GM19395 (cell line): ENCODE measurements at regions not wholly inside any gene's neighbourhood (a gene's known extent, or its start where the extent isn't known, plus 50 kb on each side); places are given as distances from the start of the nearest gene placed in this dataset.
"Not testable (repeated sequence)": the region's sequence is repeated elsewhere in the genome, so short reads cannot be mapped to it uniquely, and the experiment has no call there.

Experiments
- ATAC-seq: cut with Tn5 transposase; IDR thresholded peaks from one replicate; pipeline ENCODE4 v1.9.1; 2021; ENCODE audit warnings: mild to moderate bottlenecking, moderate library complexity; ENCODE audit not compliant: unreplicated experiment

- no peak for ATAC-seq
These were observed 159.2 kb downstream of the DDX1 start for GRCh38 chr2:15750822-15751329.

- no peak for ATAC-seq
These were observed 159.8 kb downstream of the DDX1 start for GRCh38 chr2:15751477-15751876.

GRCh38 chr2:15752552-15753232, 161.0 kb downstream of the DDX1 start:
- ATAC-seq, result no peak

- ATAC-seq, result no peak
These were observed 161.6 kb downstream of the DDX1 start for GRCh38 chr2:15753233-15753798.

- no peak for ATAC-seq
These were observed 162.4 kb downstream of the DDX1 start for GRCh38 chr2:15753811-15754702.

GRCh38 chr2:15754703-15755099, 163.0 kb downstream of the DDX1 start:
- no peak for ATAC-seq

GRCh38 chr2:15755528-15755927, 163.9 kb downstream of the DDX1 start:
- no peak for ATAC-seq

- no peak for ATAC-seq
These were observed 164.4 kb downstream of the DDX1 start for GRCh38 chr2:15756011-15756550.

- no peak for ATAC-seq
These were observed 165.5 kb downstream of the DDX1 start for GRCh38 chr2:15756882-15757819.

- no peak for ATAC-seq
These were observed 166.3 kb downstream of the DDX1 start for GRCh38 chr2:15757820-15758586.

- no peak for ATAC-seq
These were observed 167.2 kb downstream of the DDX1 start for GRCh38 chr2:15758848-15759247.

GRCh38 chr2:15759385-15759784, 167.7 kb downstream of the DDX1 start:
- no peak for ATAC-seq

- not testable (repeated sequence) for ATAC-seq
These were observed 168.1 kb downstream of the DDX1 start for GRCh38 chr2:15759791-15760190.

GRCh38 chr2:15760232-15760910, 168.7 kb downstream of the DDX1 start:
- ATAC-seq, result no peak

- ATAC-seq, result no peak
These were observed 169.4 kb downstream of the DDX1 start for GRCh38 chr2:15761056-15761455.

GRCh38 chr2:15761910-15762309, 170.2 kb downstream of the DDX1 start:
- ATAC-seq, result no peak

- no peak for ATAC-seq
These were observed 170.8 kb downstream of the DDX1 start for GRCh38 chr2:15762449-15762848.

- no peak for ATAC-seq
These were observed 171.6 kb downstream of the DDX1 start for GRCh38 chr2:15763106-15763821.
